Hepatocyte (in vitro differentiated cells): ENCODE measurements at regions not wholly inside any gene's neighbourhood (a gene's known extent, or its start where the extent isn't known, plus 50 kb on each side); places are given as distances from the start of the nearest gene placed in this dataset.
"Not testable (repeated sequence)": the region's sequence is repeated elsewhere in the genome, so short reads cannot be mapped to it uniquely, and the experiment has no call there.

Experiments
- DNase-seq: peaks from one replicate; pipeline ENCODE4 v3.0.0-alpha.2; 2016; ENCODE audit warnings: low spot score
- H2AFZ ChIP-seq: fragments of 200-600 bp; sonication (generic); 2 replicates; pipeline ENCODE4 v1.6.0; 2016; ENCODE audit warnings: antibody characterized with exemption, mild to moderate bottlenecking
- H3K27ac ChIP-seq: fragments of 200-600 bp; sonication (generic); 2 replicates; pipeline ENCODE4 v1.5.1; 2016; ENCODE audit warnings: mild to moderate bottlenecking
- H3K27me3 ChIP-seq: fragments of 200-600 bp; sonication (generic); 2 replicates; pipeline ENCODE4 v1.6.1; 2016
- H3K36me3 ChIP-seq: fragments of 200-600 bp; sonication (generic); replicated peaks from 2 replicates; pipeline ENCODE4 v1.5.1; 2016; ENCODE audit warnings: low read depth; ENCODE audit not compliant: insufficient read depth
- H3K4me1 ChIP-seq: fragments of 200-600 bp; sonication (generic); 2 replicates; pipeline ENCODE4 v1.5.1; 2016; ENCODE audit warnings: mild to moderate bottlenecking, moderate library complexity; ENCODE audit not compliant: insufficient read depth
- H3K4me2 ChIP-seq: fragments of 200-600 bp; sonication (generic); 2 replicates; pipeline ENCODE4 v1.6.0; 2016
- H3K4me3 ChIP-seq: fragments of 200-600 bp; sonication (generic); 2 replicates; pipeline ENCODE4 v1.5.1; 2016; ENCODE audit warnings: mild to moderate bottlenecking
- H3K79me2 ChIP-seq: fragments of 200-600 bp; sonication (generic); 2 replicates; pipeline ENCODE4 v1.6.0; 2017; ENCODE audit warnings: mild to moderate bottlenecking
- H3K9me2 ChIP-seq: fragments of 200-600 bp; sonication (generic); replicated peaks from 2 replicates; pipeline ENCODE4 v1.6.0; 2017; ENCODE audit warnings: mild to moderate bottlenecking; ENCODE audit not compliant: insufficient read depth
- H3K9me3 ChIP-seq: fragments of 200-600 bp; sonication (generic); 2 replicates; pipeline ENCODE4 v1.5.1; 2016; ENCODE audit warnings: low read depth, mild to moderate bottlenecking
- H4K20me1 ChIP-seq: fragments of 200-600 bp; sonication (generic); 2 replicates; pipeline ENCODE4 v1.6.0; 2016; ENCODE audit warnings: mild to moderate bottlenecking; ENCODE audit not compliant: insufficient read depth, poor library complexity, severe bottlenecking
- CTCF ChIP-seq: fragments of 200-600 bp; sonication (generic); IDR thresholded peaks from 2 replicates; pipeline ENCODE4 v1.5.1; 2016; ENCODE audit warnings: antibody characterized with exemption, mild to moderate bottlenecking; ENCODE audit not compliant: poor library complexity
- EZH2 ChIP-seq: fragments of 200-600 bp; sonication (generic); IDR thresholded peaks from 2 replicates; pipeline ENCODE4 v1.6.1; 2016; ENCODE audit warnings: antibody characterized with exemption, mild to moderate bottlenecking, borderline replicate concordance
- EZH2phosphoT487 ChIP-seq: fragments of 200-600 bp; sonication (generic); IDR thresholded peaks from one replicate; pipeline ENCODE4 v1.6.1; 2018; ENCODE audit warnings: antibody characterized with exemption, mild to moderate bottlenecking, low read depth, moderate library complexity; ENCODE audit not compliant: unreplicated experiment, severe bottlenecking
- WGBS: methylation state at CpG from one replicate; pipeline ENCODE4 v1.1.6; 2016; ENCODE audit warnings: low lambda C conversion rate; ENCODE audit errors: missing lambda C conversion rate; 5-methylcytosine and 5-hydroxymethylcytosine counted together

- Histone ChIP-seq H3K27ac (no peak overlapping the region), H3K4me2 (no peak overlapping the region), H3K36me3 (no peaks in the 10 kb centered on the region), H3K4me3 (no peak overlapping the region), H4K20me1 (no peaks in the 10 kb centered on the region), H3K27me3 (no peaks in the 10 kb centered on the region), H3K9me3 (no peaks in the 10 kb centered on the region), H3K9me2 (no peaks in the 10 kb centered on the region), H3K79me2 (no peaks in the 10 kb centered on the region), H2AFZ (no peak overlapping the region), H3K4me1 (no peaks in the 10 kb centered on the region)
- DNase-seq: no peak
- WGBS: 80% methylated on average over 8 of the region's 11 CpGs
- TF ChIP-seq EZH2phosphoT487: no peak
- TF ChIP-seq CTCF: no peak
- no peak for TF ChIP-seq EZH2
Observed at GRCh38 chr6:150308812-150309645, 59.8 kb upstream of the IYD start.

GRCh38 chr6:150310539-150310938 is 58.3 kb upstream of the IYD start:
- H3K27ac ChIP-seq: no peak overlapping the region
- no peaks in the 10 kb centered on the region for H3K9me3 ChIP-seq
- H3K36me3 ChIP-seq: no peaks in the 10 kb centered on the region
- no peak overlapping the region for H3K4me2 ChIP-seq
- H3K4me3 ChIP-seq: no peak overlapping the region
- H3K4me1 ChIP-seq: no peaks in the 10 kb centered on the region
- H3K9me2 ChIP-seq: no peaks in the 10 kb centered on the region
- H3K79me2 ChIP-seq: no peaks in the 10 kb centered on the region
- TF ChIP-seq EZH2phosphoT487: no peak
- no peak for TF ChIP-seq EZH2
- no peak for TF ChIP-seq CTCF
- DNase-seq: no peak
- H2AFZ ChIP-seq: no peak overlapping the region
- WGBS: 64% methylated on average over 1 of the region's 1 CpG
- no peaks in the 10 kb centered on the region for H3K27me3 ChIP-seq
- no peaks in the 10 kb centered on the region for H4K20me1 ChIP-seq

- not testable (repeated sequence) for H3K9me3 ChIP-seq, DNase-seq, H3K4me2 ChIP-seq, H3K9me2 ChIP-seq, H2AFZ ChIP-seq, H3K27ac ChIP-seq, H3K36me3 ChIP-seq, H3K27me3 ChIP-seq, H3K4me1 ChIP-seq, H4K20me1 ChIP-seq, H3K79me2 ChIP-seq, H3K4me3 ChIP-seq
- 93% methylated on average over 13 of the region's 13 CpGs for WGBS
Observed at GRCh38 chr6:150311149-150311944, 57.5 kb upstream of the IYD start.

GRCh38 chr6:150312395-150312794 is 56.4 kb upstream of the IYD start:
- no peaks in the 10 kb centered on the region for H3K79me2 ChIP-seq
- H3K4me1 ChIP-seq: no peaks in the 10 kb centered on the region
- H3K36me3 ChIP-seq: no peaks in the 10 kb centered on the region
- H3K9me2 ChIP-seq: no peaks in the 10 kb centered on the region
- H3K27ac ChIP-seq: no peak overlapping the region
- no peaks in the 10 kb centered on the region for H3K9me3 ChIP-seq
- H2AFZ ChIP-seq: no peak overlapping the region
- H4K20me1 ChIP-seq: no peaks in the 10 kb centered on the region
- H3K4me2 ChIP-seq: no peak overlapping the region
- WGBS: 76% methylated on average over 5 of the region's 5 CpGs
- no peak for DNase-seq
- TF ChIP-seq EZH2phosphoT487 (no peak), EZH2 (no peak), CTCF (no peak)
- H3K4me3 ChIP-seq: no peak overlapping the region
- no peaks in the 10 kb centered on the region for H3K27me3 ChIP-seq
